ENCODE measurements at regions not wholly inside any gene's neighbourhood (a gene's known extent, or its start where the extent isn't known, plus 50 kb on each side); places are given as distances from the start of the nearest gene placed in this dataset.

DNA sequence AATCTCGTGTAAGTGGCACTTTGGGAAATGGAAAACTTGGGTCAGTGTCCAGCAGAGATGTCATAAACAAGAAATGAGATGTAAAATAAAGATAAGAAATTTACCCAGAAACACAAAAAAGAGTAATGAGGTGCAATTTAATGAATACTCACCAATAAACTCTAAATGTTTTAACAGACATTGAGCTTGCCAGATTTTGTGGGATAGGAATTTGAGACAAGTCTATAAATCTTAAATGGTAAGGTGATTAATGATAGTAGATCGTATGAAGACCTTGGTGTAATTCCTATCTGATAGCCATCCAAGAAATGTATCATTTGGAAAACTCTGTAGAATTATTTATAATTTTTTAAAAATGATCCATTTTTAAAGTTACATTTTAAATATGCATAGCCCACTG is 682.4 kb downstream of the MAT2B start:
- H3K27me3 ChIP-seq (ENCODE audit: control insufficient read depth, insufficient read depth, low read length) = no peaks in the 10 kb centered on the region
- peaks cover 13% of the 10 kb centered on the region for H3K4me1 ChIP-seq (ENCODE audit: control insufficient read depth, insufficient read depth, low read length)
- H3K4me3 ChIP-seq (ENCODE audit: low read depth, low read length) = no peak overlapping the region
- H3K27ac ChIP-seq (ENCODE audit: low read depth, low read length) = no peak overlapping the region
- H3K36me3 ChIP-seq (ENCODE audit: control insufficient read depth, insufficient read depth, low read length) = no peaks in the 10 kb centered on the region
- H3K9me3 ChIP-seq (ENCODE audit: control insufficient read depth, insufficient read depth, low read depth, low read length) = no peaks in the 10 kb centered on the region
- H3K9ac ChIP-seq (ENCODE audit: low read length) = no peak overlapping the region

DNA sequence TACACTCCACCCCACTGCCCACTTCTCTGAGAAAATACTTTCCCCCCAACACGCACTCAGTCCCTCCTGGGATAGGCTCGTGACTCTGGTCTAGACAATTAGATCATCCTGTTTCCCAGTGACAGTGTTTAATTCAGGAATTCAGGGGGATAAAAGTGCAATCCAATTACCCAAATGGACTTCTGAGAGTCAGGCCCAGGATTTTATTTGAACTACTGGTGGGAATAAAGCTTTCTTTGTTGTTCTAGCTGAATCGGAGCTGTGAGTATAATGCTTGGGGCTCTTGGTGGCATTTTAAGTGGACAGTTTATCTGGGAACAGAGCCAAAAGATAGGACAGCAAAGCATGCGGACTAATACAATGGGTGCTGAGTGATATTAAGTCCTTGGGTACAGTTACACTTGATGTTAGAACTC is 683.3 kb downstream of the MAT2B start:
- H3K4me1 ChIP-seq (ENCODE audit: control insufficient read depth, insufficient read depth, low read length) = peaks cover 13% of the 10 kb centered on the region
- no peaks in the 10 kb centered on the region for H3K36me3 ChIP-seq (ENCODE audit: control insufficient read depth, insufficient read depth, low read length)
- H3K4me3 ChIP-seq (ENCODE audit: low read depth, low read length) = no peak overlapping the region

DNA sequence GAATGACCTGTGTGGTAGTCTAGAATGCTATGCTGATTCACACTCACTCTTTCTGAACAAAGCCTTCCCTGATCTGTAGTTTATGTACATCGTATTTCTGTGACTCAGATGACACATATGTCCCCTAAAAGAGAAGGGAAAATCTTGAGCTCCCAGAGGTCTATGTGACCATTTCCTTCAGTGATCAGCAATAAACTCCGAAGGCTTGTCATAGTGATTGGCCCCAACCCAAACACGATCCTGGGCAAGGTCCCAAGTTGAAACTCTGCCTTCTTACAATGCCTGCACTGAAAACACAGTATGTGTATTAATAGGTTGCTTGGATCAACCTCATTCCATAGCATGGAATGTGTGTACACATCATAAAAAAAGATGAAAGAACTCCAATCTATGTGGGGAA is 685.8 kb downstream of the MAT2B start:
- H3K27me3 ChIP-seq (ENCODE audit: control insufficient read depth, insufficient read depth, low read length) = no peaks in the 10 kb centered on the region
- no peaks in the 10 kb centered on the region for H3K36me3 ChIP-seq (ENCODE audit: control insufficient read depth, insufficient read depth, low read length)
- H3K27ac ChIP-seq (ENCODE audit: low read depth, low read length) = no peak overlapping the region
- H3K9me3 ChIP-seq (ENCODE audit: control insufficient read depth, insufficient read depth, low read depth, low read length) = no peaks in the 10 kb centered on the region
- H3K4me3 ChIP-seq (ENCODE audit: low read depth, low read length) = no peak overlapping the region
- H3K9ac ChIP-seq (ENCODE audit: low read length) = no peak overlapping the region
- H3K4me1 ChIP-seq (ENCODE audit: control insufficient read depth, insufficient read depth, low read length) = peaks cover 13% of the 10 kb centered on the region

More for the DNA sequence above, 683.3 kb downstream of the MAT2B start:
- Histone ChIP-seq H3K9me3 (ENCODE audit: control insufficient read depth, insufficient read depth, low read depth, low read length) (no peaks in the 10 kb centered on the region), H3K9ac (ENCODE audit: low read length) (no peak overlapping the region), H3K27me3 (ENCODE audit: control insufficient read depth, insufficient read depth, low read length) (no peaks in the 10 kb centered on the region), H3K27ac (ENCODE audit: low read depth, low read length) (no peak overlapping the region)

GRCh38 chr5:164202338-164202737 is 696.9 kb downstream of the MAT2B start:
- H3K4me1 ChIP-seq (ENCODE audit: control insufficient read depth, insufficient read depth, low read length) = no peaks in the 10 kb centered on the region
- no peak overlapping the region for H3K9ac ChIP-seq (ENCODE audit: low read length)
- no peaks in the 10 kb centered on the region for H3K9me3 ChIP-seq (ENCODE audit: control insufficient read depth, insufficient read depth, low read depth, low read length)
- no peaks in the 10 kb centered on the region for H3K27me3 ChIP-seq (ENCODE audit: control insufficient read depth, insufficient read depth, low read length)
- no peaks in the 10 kb centered on the region for H3K36me3 ChIP-seq (ENCODE audit: control insufficient read depth, insufficient read depth, low read length)
- no peak overlapping the region for H3K4me3 ChIP-seq (ENCODE audit: low read depth, low read length)
- no peak overlapping the region for H3K27ac ChIP-seq (ENCODE audit: low read depth, low read length)

DNA sequence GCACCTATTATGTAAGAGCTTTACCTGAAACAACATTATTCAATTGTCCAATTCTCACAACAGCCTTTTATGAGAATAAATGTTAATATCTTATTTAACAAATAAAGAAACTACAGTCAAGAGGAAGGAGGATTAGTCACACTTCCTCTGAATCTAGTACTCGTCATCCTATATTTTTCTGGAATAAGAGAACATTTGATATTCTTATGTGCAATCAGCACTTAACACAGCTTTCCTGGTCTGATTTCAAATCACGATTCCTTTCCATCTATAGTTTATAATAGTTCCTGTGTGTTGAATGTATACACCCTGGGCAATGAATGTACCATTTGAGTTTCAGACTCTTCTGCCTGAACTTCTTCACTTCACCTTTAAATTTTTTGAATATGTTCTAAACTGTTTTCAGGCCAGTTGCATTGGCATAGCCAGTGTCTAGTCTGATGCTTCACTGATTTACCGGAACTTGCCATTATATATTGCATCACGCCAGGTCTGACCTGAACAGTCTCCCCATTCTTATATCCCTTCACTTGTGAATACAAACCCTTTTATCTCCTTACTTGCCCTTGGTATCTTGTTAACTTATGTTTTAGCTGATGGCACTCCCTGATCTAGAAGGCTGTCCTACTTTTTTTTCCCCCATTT is 698.3 kb downstream of the MAT2B start:
- Histone ChIP-seq H3K9me3 (ENCODE audit: control insufficient read depth, insufficient read depth, low read depth, low read length) (no peaks in the 10 kb centered on the region), H3K36me3 (ENCODE audit: control insufficient read depth, insufficient read depth, low read length) (no peaks in the 10 kb centered on the region), H3K27ac (ENCODE audit: low read depth, low read length) (no peak overlapping the region), H3K27me3 (ENCODE audit: control insufficient read depth, insufficient read depth, low read length) (no peaks in the 10 kb centered on the region), H3K4me1 (ENCODE audit: control insufficient read depth, insufficient read depth, low read length) (no peaks in the 10 kb centered on the region), H3K4me3 (ENCODE audit: low read depth, low read length) (no peak overlapping the region), H3K9ac (ENCODE audit: low read length) (no peak overlapping the region)

DNA sequence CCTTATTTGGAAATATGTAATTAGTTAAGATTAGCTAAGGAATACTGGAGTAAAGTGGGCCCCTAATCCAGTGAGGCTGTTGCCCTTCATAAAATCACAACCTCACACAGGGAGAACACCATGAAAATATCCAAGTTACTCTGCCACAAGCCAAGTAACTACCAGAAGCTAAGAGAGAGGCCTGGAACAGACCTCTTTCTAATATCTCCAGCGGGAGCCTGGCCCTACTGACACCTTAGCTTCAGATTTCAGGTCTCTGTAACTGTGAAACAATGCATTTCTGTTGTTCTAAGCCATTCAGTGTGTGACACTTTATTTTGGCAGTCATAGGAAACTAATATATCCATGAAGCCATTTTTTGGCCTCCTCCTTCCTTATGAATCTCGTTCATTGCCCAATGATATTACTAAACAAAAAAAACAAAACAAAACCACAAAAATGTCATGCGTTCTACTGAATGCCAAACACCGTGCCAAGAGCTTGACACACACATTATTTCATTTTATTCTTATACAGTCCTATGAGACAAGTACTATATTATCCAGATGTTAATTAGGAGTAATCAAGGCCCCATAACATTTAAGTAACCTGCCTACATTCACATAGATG is 699.0 kb downstream of the MAT2B start:
- Histone ChIP-seq H3K27me3 (ENCODE audit: control insufficient read depth, insufficient read depth, low read length) (no peaks in the 10 kb centered on the region), H3K9me3 (ENCODE audit: control insufficient read depth, insufficient read depth, low read depth, low read length) (no peaks in the 10 kb centered on the region), H3K27ac (ENCODE audit: low read depth, low read length) (no peak overlapping the region), H3K4me1 (ENCODE audit: control insufficient read depth, insufficient read depth, low read length) (no peaks in the 10 kb centered on the region), H3K9ac (ENCODE audit: low read length) (no peak overlapping the region), H3K4me3 (ENCODE audit: low read depth, low read length) (no peak overlapping the region), H3K36me3 (ENCODE audit: control insufficient read depth, insufficient read depth, low read length) (no peaks in the 10 kb centered on the region)

DNA sequence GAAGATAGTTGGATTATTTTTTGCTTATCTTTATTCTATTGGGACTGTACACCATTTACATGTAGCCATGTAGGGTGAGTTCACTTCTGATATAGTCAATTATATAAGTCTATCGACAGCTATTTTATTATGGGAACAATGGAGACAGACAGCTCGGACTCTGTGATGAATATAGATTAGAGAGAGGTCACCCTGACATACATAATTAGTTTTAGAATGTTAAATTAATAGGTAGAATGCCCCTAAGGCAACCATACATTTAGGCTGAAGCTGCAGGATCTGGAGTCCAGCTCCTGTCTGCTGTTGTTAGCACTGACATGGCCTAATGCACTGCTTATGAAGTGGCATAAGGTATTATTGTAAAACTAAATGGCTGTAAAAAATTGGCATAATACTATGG is 700.8 kb downstream of the MAT2B start:
- Histone ChIP-seq H3K9ac (ENCODE audit: low read length) (no peak overlapping the region), H3K36me3 (ENCODE audit: control insufficient read depth, insufficient read depth, low read length) (no peaks in the 10 kb centered on the region), H3K27ac (ENCODE audit: low read depth, low read length) (no peak overlapping the region), H3K9me3 (ENCODE audit: control insufficient read depth, insufficient read depth, low read depth, low read length) (no peaks in the 10 kb centered on the region), H3K4me1 (ENCODE audit: control insufficient read depth, insufficient read depth, low read length) (no peaks in the 10 kb centered on the region), H3K27me3 (ENCODE audit: control insufficient read depth, insufficient read depth, low read length) (no peaks in the 10 kb centered on the region), H3K4me3 (ENCODE audit: low read depth, low read length) (no peak overlapping the region)

GRCh38 chr5:164207646-164208045 is 702.2 kb downstream of the MAT2B start:
- Histone ChIP-seq H3K36me3 (ENCODE audit: control insufficient read depth, insufficient read depth, low read length) (no peaks in the 10 kb centered on the region), H3K9me3 (ENCODE audit: control insufficient read depth, insufficient read depth, low read depth, low read length) (no peaks in the 10 kb centered on the region), H3K9ac (ENCODE audit: low read length) (no peak overlapping the region), H3K27me3 (ENCODE audit: control insufficient read depth, insufficient read depth, low read length) (no peaks in the 10 kb centered on the region), H3K4me1 (ENCODE audit: control insufficient read depth, insufficient read depth, low read length) (no peaks in the 10 kb centered on the region), H3K4me3 (ENCODE audit: low read depth, low read length) (no peak overlapping the region), H3K27ac (ENCODE audit: low read depth, low read length) (no peak overlapping the region)

DNA sequence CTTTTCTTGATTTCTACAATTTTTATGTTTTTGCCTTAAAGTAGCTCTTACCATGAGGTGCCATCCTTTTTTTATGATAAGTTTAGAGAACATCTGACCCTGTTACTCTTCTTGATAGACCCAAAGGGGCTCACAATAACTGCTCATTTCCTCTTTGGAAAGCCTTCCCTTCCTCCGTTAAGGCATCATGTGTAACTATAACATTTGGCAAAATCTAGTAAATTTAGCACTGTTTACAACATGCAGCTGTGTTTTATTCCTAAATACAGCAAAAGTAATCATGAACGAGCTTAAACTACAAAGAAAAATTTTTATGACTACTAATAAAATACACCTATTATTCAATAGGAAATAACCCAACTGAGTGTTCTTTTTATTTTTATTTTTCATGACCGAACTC is 705.1 kb downstream of the MAT2B start:
- H3K9ac ChIP-seq (ENCODE audit: low read length) = no peak overlapping the region
- H3K4me1 ChIP-seq (ENCODE audit: control insufficient read depth, insufficient read depth, low read length) = no peaks in the 10 kb centered on the region
- H3K36me3 ChIP-seq (ENCODE audit: control insufficient read depth, insufficient read depth, low read length) = no peaks in the 10 kb centered on the region
- no peak overlapping the region for H3K4me3 ChIP-seq (ENCODE audit: low read depth, low read length)
- no peak overlapping the region for H3K27ac ChIP-seq (ENCODE audit: low read depth, low read length)
- no peaks in the 10 kb centered on the region for H3K9me3 ChIP-seq (ENCODE audit: control insufficient read depth, insufficient read depth, low read depth, low read length)
- no peaks in the 10 kb centered on the region for H3K27me3 ChIP-seq (ENCODE audit: control insufficient read depth, insufficient read depth, low read length)

GRCh38 chr5:164214698-164215097 is 709.3 kb downstream of the MAT2B start:
- Histone ChIP-seq H3K9me3 (ENCODE audit: control insufficient read depth, insufficient read depth, low read depth, low read length) (peaks cover 6% of the 10 kb centered on the region), H3K9ac (ENCODE audit: low read length) (no peak overlapping the region), H3K4me3 (ENCODE audit: low read depth, low read length) (no peak overlapping the region), H3K4me1 (ENCODE audit: control insufficient read depth, insufficient read depth, low read length) (no peaks in the 10 kb centered on the region), H3K27ac (ENCODE audit: low read depth, low read length) (no peak overlapping the region), H3K36me3 (ENCODE audit: control insufficient read depth, insufficient read depth, low read length) (no peaks in the 10 kb centered on the region), H3K27me3 (ENCODE audit: control insufficient read depth, insufficient read depth, low read length) (no peaks in the 10 kb centered on the region)

DNA sequence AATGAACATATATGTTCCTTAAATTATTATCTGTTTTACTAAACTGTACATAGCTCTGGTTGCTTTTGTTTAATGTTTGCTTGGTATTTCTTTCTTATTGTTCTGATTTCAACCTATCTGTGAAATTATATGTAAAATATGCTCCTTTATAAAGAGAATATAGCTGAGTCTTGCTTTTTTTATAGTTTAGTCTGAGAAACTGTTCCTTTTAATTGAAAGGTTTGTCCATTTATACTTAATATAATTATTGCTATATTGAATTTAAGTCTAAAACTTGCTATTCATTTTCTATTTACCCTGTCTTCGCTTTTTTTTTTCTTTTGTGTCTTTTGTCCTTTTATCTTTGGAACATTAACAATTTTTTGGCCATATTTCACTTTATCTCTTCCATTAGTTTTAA is 712.0 kb downstream of the MAT2B start:
- Histone ChIP-seq H3K36me3 (ENCODE audit: control insufficient read depth, insufficient read depth, low read length) (no peaks in the 10 kb centered on the region), H3K27ac (ENCODE audit: low read depth, low read length) (no peak overlapping the region)

More for the DNA sequence above, 712.0 kb downstream of the MAT2B start:
- no peaks in the 10 kb centered on the region for H3K4me1 ChIP-seq (ENCODE audit: control insufficient read depth, insufficient read depth, low read length)
- H3K9ac ChIP-seq (ENCODE audit: low read length) = no peak overlapping the region
- H3K9me3 ChIP-seq (ENCODE audit: control insufficient read depth, insufficient read depth, low read depth, low read length) = peaks cover 6% of the 10 kb centered on the region
- no peak overlapping the region for H3K4me3 ChIP-seq (ENCODE audit: low read depth, low read length)
- H3K27me3 ChIP-seq (ENCODE audit: control insufficient read depth, insufficient read depth, low read length) = no peaks in the 10 kb centered on the region
